ENCODE measurements at regions not wholly inside any gene's neighbourhood (a gene's known extent, or its start where the extent isn't known, plus 50 kb on each side); places are given as distances from the start of the nearest gene placed in this dataset.
"Not testable (repeated sequence)": the region's sequence is repeated elsewhere in the genome, so short reads cannot be mapped to it uniquely, and the experiment has no call there.

DNA sequence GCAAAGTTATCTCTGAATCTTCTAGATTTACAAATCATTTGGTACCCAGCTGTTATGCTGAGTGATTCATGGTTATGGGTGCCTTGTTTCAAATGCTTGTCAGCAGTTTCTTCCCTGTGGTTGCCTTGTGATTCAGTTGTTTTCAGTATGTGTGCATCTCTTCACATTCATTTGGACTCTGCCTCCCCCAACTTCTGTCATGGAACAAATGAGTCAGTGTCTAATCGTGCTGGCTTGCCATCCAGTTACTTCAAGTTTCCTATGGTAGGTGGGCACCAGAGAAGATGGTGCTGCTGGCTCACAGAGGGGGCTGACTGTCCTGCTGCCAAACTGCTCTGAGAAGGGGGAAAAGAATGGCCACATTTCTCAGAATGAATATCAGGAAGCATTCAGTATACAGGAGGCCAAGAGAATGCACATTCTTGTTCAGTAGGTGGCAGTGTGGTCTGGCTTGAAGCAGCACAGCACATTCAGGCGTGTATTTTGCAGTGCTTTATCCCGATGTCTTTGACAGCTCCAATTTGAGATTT is 260.9 kb downstream of the GLUD2 start:
- peak in 1 of 2 experiments; percentile 31 for DNase-seq

DNA sequence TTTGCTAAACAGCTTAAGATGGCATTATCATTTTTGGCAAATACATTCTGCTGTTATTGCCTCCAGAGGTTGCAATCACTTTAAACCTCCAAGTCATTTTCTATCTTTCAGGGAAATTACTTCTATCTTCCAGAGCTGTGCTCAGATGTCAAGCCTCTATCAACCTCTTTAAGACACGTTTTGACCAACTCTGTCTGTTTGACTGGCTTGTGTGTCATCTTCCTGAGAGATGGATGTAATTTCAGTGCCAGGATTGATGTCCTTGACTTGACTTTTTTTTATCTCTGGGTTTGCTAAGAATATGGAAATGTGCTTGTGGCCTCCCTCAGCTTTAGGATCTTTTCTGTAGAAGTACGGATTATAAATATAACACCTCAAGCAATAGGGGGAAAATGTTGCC is 263.4 kb downstream of the GLUD2 start:
- no peak for DNase-seq

DNA sequence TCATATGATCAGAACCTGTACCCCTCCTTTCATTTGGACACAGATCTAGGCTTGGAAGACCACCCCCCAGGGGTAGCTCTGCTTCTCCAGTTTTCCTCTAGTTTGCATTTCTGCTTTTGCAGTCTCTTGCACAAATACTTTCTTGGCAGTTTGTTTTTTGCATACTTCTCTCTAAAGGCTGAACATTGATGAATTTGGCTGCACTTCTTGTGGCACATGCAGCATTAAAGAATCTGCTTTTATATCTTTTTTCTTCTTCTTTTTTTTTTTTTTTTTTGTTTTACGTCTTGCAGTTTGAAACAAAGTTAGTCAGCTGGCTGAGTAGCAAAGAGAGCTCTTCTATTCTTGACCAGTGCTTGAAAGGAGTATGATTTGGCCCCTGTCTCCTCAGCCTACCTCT is 273.0 kb downstream of the GLUD2 start:
- DNase-seq: no peak

DNA sequence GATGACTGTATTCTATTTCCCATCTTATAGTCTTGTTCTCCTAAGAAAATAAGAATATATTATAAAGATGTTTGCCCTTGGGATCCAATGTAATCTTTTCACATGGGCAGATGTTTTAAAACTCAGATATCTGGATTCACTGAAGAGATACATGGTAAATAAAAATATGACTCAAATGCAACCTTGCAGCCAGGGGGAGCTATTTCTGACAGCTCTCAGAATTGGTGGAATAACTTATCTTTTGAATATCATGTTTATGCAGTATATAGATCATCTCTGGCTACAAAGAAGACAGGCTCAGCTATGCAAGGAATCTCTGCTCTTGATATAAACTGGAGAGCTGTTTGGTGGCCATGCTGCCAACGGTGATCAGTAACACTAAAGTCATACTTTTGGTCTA is 274.7 kb downstream of the GLUD2 start:
- no peak for DNase-seq

DNA sequence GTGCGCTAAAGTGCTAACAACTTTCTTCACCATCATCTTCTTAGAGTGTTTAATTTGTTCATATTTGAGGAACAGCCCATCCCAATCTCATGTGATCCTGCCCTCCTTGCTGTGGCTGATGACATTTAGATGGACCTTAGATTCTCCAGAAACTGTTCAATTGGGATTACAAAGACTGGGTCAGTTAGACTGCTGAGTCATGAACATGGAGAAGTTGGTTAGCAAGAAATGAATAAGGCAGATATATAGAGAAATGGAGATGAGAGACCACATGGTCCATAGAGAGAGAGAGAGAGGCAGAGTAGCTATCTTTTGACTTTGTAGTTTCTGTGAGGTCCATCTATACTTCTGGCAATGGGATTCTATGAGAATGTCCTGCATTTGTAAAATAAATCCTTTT is 275.9 kb downstream of the GLUD2 start:
- DNase-seq: no peak

DNA sequence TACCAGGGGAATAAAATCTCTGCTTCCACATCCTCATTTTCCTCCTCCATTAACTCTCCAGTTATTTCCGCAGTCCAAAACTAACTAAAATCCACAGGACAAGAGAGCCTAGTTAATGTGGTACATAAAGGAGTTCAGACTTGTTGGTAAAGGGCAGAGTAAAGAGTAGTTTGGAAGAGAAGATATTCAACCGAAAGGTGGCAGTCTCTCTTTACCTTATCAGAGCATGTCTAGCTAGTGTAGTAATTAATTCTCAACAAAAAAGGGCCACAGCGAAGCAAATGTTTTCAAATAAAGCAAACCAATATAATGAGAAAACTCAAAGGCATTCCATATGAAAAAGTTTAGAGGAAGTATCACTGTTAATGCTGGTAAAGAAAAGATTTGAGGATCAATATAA is 286.5 kb downstream of the GLUD2 start:
- no peak for DNase-seq

DNA sequence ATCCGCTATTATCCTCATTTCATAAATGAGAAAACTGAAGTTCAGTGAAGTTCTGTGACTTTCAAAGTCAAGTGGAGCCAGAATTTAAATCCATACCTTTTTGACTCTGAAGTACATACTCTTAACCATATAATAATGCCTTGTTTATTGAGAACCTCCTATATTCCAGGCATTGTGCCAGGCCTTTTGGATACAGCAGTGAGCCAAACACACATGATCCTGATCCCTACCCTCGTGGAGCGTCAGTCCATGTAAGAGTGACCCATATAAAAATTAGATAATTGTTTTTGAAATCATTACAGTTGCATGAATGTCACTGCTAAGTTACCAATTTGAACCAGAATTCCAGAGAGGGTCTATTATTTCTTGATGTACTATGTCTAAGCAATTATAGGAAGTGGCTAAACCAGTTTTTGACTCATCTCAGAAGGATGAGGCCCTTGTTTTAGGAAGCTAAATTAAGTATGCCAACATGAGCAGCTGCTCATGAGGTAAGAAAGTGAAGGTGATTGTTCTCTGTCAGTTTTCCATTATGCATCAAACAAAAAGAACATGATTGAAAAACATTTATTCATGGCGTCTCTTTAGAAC is 289.5 kb downstream of the GLUD2 start:
- no peak for DNase-seq

DNA sequence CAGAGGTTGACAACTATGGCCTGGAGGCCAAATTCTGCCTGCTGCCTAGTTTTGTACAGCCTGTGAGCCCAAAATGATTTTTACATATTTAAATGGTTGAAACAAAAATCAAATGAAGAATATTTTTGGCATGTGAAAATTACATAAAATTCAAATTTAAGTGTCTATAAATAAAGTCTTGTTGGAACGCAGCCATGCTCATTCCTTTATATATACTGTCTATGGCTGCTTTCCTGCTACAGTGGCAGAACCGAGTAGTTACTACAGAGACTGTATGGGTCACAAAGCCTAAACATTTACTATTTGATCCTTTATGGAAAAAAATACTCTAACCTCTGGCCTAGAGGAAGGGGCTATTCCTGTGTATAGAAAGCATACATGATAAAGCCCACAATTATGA is 290.4 kb downstream of the GLUD2 start:
- no peak for DNase-seq

DNA sequence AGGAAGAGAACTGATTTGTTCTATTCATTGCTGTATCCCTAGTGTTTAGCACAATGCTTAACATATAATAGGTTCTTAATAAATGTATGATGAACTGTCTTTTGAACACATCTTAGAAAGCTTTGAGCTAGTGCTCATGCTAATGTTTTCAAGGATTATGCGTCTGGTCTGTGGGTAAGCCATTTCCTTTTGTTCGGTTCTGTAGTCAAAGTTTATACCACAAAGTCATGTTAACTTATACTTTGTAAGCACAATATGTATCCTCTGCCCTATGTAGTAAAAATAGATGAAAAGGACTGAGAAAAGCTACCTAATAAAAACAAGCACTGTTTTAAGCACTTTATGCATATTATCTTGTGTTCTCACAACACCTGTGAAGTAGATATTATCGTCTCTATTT is 301.9 kb downstream of the GLUD2 start:
- no peak for DNase-seq

DNA sequence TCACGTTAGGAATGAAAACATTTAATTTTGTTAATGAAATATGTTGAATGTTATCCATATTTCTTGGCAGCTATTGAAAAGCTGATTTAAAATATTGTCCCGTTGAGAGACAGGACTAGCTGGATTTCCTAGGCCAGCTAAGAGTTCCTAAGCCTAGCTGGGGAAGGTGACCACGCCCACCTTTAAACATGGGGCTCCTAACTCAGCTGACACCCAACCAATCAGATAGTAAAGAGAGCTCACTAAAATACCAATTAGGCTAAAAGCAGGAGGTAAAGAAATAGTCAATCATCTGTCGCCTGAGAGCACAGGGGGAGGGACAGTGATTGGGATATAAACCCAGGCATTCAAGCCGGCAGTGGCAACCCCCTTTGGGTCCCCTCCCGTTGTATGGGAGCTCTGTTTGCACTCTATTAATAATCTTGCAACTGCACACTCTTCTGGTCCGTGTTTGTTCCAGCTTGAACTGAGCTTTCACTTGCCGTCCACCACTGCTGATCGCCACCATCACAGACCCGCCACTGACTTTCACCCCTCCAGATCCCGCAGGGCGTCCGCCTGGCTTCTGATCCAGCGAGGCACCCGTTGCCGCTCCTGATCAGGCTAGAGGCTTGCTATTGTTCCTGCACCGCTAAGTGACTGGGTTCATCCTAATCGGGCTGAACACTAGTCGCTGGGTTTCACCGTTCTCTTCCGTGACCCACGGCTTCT is 308.9 kb downstream of the GLUD2 start:
- DNase-seq: no peak

DNA sequence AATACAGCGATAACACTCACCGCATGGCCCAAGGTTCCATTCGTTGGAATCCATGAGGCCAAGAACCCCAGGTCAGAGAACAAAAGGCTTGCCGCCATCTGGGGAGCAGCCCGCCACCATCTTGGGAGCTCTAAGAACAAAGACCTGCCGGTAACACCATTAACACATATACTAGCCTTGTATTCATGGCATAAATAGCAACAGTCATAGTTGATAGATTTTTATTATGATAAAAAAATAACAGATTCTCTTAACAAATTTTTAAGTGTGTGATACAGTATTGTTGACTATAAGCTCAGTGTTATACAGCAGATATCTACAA is 309.4 kb downstream of the GLUD2 start:
- DNase-seq: no peak

DNA sequence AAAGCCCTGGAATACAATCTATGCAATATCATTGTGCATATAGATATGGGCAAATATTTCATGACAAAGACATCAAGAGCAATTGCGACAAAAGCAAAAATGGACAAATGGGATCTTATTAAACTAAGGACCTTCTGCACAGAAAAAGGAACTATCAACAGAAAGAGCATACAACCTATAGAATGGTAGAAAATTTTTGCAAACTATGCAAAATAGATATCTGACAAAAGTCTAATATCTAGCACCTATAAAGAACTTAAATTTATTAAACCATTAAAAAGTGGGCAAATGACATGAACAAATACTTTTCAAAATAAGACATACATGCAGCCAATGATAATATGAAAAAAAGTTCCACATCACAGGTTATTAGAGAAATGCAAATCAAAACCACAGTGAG is 312.9 kb downstream of the GLUD2 start:
- no peak for DNase-seq

DNA sequence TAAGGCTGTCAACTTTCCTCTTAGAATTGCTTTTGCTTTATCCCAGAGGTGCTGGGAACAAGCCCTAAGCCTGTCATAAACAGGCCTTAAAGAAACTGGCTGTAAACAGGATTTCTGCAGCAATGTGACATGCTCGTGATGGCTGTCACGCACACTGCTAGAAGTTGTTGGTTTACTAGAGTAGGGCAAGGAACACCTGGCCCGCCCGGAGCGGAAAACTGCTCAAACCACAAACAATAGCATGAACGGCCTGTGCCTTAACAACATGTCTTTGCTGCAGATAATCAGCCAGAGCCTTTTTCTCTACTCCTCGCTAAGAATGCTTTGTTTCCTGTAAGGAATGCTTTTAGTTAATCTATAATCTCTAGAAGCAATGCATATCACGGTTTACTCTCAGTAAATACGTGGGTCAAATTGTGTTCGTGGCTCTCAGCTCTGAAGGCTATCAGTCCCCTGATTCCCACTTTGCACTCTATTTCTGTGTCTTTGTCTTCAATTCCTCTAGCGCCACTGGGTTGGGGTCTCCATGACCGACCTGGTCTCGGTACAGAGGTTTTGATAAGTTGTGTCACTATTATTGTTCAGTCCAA is 318.3 kb downstream of the GLUD2 start:
- DNase-seq: no peak

DNA sequence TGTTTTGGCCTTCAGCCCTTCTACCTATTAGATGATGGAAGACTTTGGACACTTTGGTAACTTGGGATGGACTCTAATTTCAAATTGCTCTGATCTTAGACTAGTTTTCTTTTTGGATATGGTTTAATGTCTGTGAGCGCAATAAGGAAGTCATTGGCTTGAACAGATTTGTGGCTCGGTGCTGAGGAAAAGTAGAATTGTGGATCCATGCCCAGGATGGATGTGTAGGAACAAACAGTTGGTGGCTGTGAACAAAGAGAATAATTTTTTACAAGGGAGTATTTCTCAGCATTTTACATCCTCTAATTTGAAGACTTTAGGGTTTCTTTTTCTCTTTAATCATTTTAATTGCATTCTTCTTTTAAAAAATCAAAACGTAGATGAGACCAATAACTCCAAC is 327.1 kb downstream of the GLUD2 start:
- no peak for DNase-seq

DNA sequence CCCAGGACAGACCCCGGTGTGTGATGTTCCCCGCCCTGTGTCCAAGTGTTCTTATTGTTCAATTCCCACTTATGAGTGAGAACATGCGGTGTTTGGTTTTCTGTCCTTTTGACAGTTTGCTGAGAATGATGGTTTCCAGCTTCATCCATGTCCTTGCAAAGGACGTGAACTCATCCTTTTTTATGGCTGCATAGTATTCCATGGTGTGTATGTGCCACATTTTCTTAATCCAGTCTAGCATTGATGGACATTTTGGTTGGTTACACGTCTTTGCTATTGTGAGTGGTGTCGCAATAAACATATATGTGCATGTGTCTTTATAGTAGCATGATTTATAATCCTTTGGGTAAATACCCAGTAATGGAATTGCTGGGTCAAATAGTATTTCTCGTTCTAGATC is 334.5 kb downstream of the GLUD2 start:
- not testable (repeated sequence) for DNase-seq

DNA sequence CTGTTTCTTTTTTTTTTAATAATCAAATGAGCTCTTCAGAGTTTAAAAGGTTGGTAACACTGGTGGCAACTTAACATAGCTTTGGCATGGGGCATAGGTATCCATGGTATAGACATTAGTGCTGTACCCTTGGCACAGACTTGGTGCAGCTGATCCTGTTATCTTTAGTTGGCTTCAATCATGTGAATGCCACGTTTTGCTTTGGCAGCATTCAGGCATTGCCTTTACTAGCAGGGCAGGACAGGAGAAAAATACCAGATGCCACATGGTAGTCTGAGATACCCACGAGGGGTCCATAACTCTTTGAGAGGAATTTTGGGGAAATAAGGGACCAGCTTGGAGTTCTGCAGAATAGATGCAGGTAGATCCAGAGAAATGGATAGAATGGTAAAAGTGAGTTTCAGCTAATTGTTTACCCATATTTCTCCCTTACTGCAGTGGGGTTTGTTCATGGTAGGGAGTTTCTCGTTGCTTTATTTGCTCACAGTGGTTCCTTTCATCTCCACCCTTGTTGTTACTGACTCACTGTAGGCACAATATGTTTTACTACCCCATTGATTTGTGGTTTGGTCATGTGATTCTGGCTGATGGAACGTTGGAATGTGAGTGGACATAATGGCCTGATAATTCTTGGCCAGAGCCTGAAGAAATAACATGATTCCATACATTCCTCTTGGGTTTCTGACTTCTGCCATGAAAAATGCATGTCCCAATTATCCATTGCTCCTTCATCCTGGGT is 342.7 kb downstream of the GLUD2 start:
- DNase-seq: no peak

DNA sequence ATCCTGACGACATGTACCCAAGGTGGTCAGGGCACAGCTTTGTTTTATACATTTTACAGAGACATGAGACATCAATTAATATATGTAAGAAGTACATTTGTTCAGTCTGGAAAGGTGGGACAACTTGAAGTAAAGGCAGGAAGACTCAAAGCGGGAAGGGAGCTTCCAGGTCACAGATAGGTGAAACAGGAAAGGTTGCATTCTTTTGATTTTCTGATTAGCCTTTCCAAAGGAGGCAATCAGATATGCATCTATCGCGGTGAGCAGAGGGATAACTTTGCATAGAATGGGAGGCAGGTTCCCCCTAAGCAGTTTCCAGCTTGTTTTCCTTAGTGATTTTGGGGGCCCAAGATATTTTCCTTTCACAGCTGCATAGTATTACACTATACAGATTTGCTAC is 358.4 kb downstream of the GLUD2 start:
- DNase-seq: no peak

DNA sequence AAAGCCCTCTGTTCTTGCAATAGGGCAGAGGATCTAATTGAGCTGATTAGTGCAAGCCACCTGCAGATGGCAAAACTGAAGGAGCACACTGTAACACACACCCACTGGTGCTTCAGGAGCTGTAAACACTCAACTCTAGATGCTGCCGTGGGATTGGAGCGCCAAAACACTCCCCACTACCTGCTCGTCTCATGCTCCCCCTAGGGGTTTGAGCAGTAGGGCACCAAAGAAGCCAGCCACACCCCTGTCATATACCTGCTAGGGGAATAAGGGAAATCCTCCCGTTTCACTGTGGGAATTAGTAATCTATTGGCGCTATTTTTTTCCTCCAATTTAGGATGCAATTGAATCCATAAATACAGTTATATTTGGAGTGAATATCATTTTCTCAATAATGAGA is 360.2 kb downstream of the GLUD2 start:
- DNase-seq: no peak

DNA sequence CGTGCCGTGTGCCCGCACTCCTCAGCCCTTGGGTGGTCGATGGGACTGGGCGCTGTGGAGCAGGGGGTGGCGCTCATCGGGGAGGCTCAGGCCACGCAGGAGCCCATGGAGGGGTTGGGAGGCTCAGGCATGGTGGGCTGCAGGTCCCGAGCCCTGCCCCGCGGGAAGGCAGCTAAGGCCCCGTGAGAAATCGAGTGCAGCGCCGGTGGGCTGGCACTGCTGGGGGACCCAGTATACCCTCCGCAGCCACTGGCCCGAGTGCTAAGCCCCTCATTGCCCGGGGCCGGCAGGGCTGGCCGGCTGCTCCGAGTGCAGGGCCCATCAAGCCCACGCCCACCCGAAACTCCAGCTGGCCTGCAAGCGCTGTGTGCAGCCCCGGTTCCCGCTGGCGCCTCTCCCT is 384.1 kb downstream of the GLUD2 start:
- DNase-seq: not testable (repeated sequence)

DNA sequence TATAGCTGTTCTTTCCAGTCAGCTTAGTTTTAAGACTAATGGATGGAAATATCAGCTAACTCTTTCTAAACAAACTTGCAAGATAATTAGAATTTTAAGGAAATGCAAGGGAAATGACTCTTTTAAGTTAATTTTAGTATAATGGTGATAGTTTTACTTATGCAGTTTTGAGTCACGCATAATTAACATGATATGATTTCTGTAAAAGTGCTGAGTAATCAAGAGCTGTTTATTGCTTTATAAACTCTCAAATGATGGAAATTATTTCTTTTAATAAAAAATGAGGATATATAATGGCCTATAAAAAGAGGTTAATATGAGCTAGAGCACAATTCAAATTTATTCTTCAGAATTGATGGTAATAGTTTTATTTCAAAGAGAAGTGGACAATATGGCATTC is 385.9 kb downstream of the GLUD2 start:
- no peak for DNase-seq

DNA sequence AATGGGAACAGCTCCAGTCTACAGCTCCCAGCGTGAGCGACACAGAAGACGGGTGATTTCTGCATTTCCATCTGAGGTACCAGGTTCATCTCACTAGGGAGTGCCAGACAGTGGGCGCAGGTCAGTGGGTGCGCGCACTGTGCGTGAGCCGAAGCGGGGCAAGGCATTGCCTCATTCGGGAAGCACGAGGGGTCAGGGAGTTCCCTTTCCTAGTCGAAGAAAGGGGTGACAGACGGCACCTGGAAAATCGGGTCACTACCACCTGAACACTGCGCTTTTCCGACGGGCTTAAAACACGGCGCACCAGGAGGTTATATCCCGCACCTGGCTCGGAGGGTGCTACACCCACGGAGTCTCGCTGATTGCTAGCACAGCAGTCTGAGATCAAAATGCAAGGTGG is 390.3 kb downstream of the GLUD2 start:
- DNase-seq: not testable (repeated sequence)

DNA sequence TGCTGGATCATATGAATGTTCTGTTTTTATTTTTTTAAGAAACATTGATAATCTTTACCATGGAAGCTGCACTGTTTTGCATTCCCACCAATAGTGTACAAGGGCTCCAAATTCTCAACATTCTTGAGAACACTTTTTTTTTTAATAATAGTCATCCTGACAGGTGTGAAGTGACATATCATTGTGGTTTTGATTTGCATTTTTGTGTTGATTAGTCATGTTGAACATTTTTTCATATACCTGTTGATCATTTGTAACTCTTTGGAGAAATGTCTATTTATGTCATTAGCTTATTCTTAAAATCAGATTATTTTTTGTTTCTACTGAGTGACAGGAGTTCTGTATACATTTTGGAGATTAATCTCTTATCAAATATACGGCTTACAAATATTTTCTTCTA is 408.5 kb downstream of the GLUD2 start:
- no peak for DNase-seq

DNA sequence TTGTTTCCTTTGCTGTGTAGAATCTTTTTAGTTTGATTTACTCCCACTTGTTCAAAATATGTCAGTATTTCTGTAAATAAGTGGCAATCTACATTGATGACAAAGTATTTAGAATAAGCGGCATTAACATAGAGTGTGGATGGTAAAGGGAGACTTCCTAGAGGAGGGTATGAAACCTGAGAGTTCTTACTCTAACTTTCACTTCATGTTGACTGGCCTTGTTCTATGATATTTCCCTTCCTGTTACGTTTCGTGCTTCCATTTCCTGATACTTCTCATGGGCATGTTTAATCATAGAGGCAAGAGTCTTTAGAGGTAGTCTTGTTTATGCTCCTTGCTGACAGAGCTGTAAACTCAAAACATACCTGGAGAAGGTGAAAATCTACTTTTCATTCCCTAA is 408.9 kb downstream of the GLUD2 start:
- DNase-seq: no peak

DNA sequence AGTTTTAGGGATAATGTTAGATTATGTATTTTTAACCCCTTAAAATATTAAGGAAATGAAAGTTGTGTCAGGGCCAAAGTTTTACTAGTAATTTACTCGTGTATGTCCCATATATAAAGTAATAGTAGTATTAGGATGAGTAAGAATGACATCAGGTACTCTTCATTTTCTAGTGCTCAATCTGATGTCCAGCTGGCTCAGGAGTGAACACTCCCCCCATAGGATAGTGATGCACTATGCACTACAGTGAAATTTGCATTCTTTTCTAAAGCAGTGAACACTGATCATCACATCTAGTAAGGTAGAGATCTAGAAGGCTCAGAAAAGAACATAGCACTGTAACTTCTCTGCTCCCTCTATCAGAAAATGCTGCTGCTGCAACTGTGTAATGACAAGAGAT is 409.7 kb downstream of the GLUD2 start:
- DNase-seq: no peak

All from NCI-H2081 (cell line).